Caco-2 (cell line): ENCODE measurements at regions not wholly inside any gene's neighbourhood (a gene's known extent, or its start where the extent isn't known, plus 50 kb on each side); places are given as distances from the start of the nearest gene placed in this dataset.

Source experiments
- BruUV-seq: library from RNA; stranded (reverse); fragments of 400-500 nt; replicated peaks from 2 replicates; lab custom pipeline; 2021; lab: Mats Ljungman, UMichigan
- CTCF ChIA-PET: fragments of 300-600 bp; sonication (Branson Sonifier 250); formaldehyde crosslinking; loops from one replicate; lab custom pipeline; 2022; ENCODE audit warnings: antibody characterized with exemption; lab: Charles Lee
- POLR2A ChIA-PET: fragments of 300-600 bp; sonication (Branson Sonifier 250); formaldehyde crosslinking; loops from one replicate; lab custom pipeline; 2022; ENCODE audit warnings: antibody characterized with exemption; lab: Charles Lee
- DNase-seq, 2 experiments: peaks; one replicate each; pipeline versions ENCODE4 v3.0.0 to v3.0.0-alpha.2; 2020 to 2022
- H3K27me3 ChIP-seq: replicated peaks from 2 replicates; pipeline ENCODE4 v1.6.0; 2011; ENCODE audit warnings: low read length; ENCODE audit not compliant: control insufficient read depth, insufficient read depth
- H3K36me3 ChIP-seq: 2 replicates; pipeline ENCODE4 v1.5.1; 2011; ENCODE audit warnings: low read length; ENCODE audit not compliant: control insufficient read depth, insufficient read depth
- H3K4me1 ChIP-seq: fragments of 250-450 bp; sonication (Bioruptor Pico); 2 replicates; pipeline ENCODE4 v1.5.1; 2020; ENCODE audit warnings: mild to moderate bottlenecking
- H3K4me3 ChIP-seq: 2 replicates; pipeline ENCODE4 v1.5.1; 2011; ENCODE audit warnings: low read depth, mild to moderate bottlenecking, control low read depth, low read length
- H3K9me3 ChIP-seq: fragments of 250-450 bp; sonication (Bioruptor Pico); 2 replicates; pipeline ENCODE4 v1.5.1; 2020; ENCODE audit warnings: mild to moderate bottlenecking, moderate library complexity
- H3K27ac Mint-ChIP-seq: one replicate; pipeline ENCODE4 v1.8.0; 2022; ENCODE audit warnings: mixed read lengths; ENCODE audit not compliant: unreplicated experiment
- H3K27me3 Mint-ChIP-seq: one replicate; pipeline ENCODE4 v1.8.0; 2022; ENCODE audit warnings: mixed read lengths; ENCODE audit not compliant: insufficient read depth, unreplicated experiment
- H3K36me3 Mint-ChIP-seq: one replicate; pipeline ENCODE4 v1.8.0; 2022; ENCODE audit warnings: mild to moderate bottlenecking, mixed read lengths; ENCODE audit not compliant: insufficient read depth, unreplicated experiment
- H3K4me1 Mint-ChIP-seq: one replicate; pipeline ENCODE4 v1.8.0; 2022; ENCODE audit warnings: low read depth, mixed read lengths; ENCODE audit not compliant: unreplicated experiment
- H3K4me3 Mint-ChIP-seq: one replicate; pipeline ENCODE4 v1.8.0; 2022; ENCODE audit warnings: mild to moderate bottlenecking, moderate library complexity, mixed read lengths; ENCODE audit not compliant: unreplicated experiment
- H3K9me3 Mint-ChIP-seq: one replicate; pipeline ENCODE4 v1.8.0; 2022; ENCODE audit warnings: mixed read lengths; ENCODE audit not compliant: unreplicated experiment
- intact Hi-C: fragments of 100-400 bp; cut with micrococcal nuclease; formaldehyde crosslinking; loops from one replicate; pipeline ENCODE4 v1.10.0; 2022; ENCODE audit not compliant: unreplicated experiment
- TF ChIP-seq, protein P1 (sequence below), 2 experiments: fragments of 200-600 bp in 1 of 2; IDR thresholded peaks; 1 replicate in 1 of 2; 2 replicates in 1 of 2; pipeline versions ENCODE4 v1.5.1 to v1.8.0; 2011 to 2022; ENCODE audit warnings: antibody characterized with exemption in 1 of 2, control low read depth in 1 of 2, inconsistent platforms in 1 of 2, low read depth in 1 of 2, low read length in 1 of 2, mild to moderate bottlenecking in 1 of 2, moderate library complexity in 1 of 2; ENCODE audit not compliant: insufficient read depth in 1 of 2, severe bottlenecking in 1 of 2, unreplicated experiment in 1 of 2

DNA sequence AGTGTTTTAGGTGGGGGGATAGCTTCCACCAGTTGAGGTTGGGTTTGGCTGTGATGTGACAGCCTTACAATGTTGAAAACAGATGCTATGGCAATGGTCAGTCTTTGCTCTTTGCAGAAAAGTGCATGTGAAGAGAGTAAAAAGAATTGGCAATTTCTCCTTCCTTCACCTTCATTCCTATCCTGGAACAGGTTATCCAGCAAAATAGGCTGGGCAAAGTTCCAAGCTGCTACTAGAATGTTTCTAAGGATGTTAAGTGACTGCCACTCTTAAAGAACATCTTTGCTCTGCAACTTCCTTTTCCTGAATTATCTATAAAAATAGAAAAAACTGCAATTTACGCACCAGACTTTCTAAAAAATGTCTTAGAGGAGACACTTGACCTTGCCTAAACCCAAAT lies 50.1 kb upstream of the MYCBP2 start:
- CTCF ChIA-PET: no interaction called here
- TF ChIP-seq, protein P1, sequence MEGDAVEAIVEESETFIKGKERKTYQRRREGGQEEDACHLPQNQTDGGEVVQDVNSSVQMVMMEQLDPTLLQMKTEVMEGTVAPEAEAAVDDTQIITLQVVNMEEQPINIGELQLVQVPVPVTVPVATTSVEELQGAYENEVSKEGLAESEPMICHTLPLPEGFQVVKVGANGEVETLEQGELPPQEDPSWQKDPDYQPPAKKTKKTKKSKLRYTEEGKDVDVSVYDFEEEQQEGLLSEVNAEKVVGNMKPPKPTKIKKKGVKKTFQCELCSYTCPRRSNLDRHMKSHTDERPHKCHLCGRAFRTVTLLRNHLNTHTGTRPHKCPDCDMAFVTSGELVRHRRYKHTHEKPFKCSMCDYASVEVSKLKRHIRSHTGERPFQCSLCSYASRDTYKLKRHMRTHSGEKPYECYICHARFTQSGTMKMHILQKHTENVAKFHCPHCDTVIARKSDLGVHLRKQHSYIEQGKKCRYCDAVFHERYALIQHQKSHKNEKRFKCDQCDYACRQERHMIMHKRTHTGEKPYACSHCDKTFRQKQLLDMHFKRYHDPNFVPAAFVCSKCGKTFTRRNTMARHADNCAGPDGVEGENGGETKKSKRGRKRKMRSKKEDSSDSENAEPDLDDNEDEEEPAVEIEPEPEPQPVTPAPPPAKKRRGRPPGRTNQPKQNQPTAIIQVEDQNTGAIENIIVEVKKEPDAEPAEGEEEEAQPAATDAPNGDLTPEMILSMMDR (IDR thresholded peaks at IDR 0.05; ENCODE audit: insufficient read depth in 1 of 2, low read depth in 1 of 2, low read length in 1 of 2, severe bottlenecking in 1 of 2, unreplicated experiment in 1 of 2): no peak
- Mint-ChIP-seq H3K9me3 (no peaks in the 10 kb centered on the region), H3K27me3 (no peaks in the 10 kb centered on the region), H3K36me3 (no peaks in the 10 kb centered on the region), H3K4me1 (no peaks in the 10 kb centered on the region), H3K4me3 (no peak overlapping the region), H3K27ac (no peak overlapping the region)
- POLR2A ChIA-PET: no interaction called here
- BruUV-seq: no TSS peak
- no peaks in the 10 kb centered on the region for H3K4me1 ChIP-seq
- H3K36me3 ChIP-seq: no peaks in the 10 kb centered on the region
- DNase-seq: no peak
- intact Hi-C loops: no loop called here
- H3K27me3 ChIP-seq: no peaks in the 10 kb centered on the region; the same call in 1 of the 2 replicates
- H3K4me3 ChIP-seq: no peak overlapping the region
- H3K9me3 ChIP-seq: no peaks in the 10 kb centered on the region
